ENCODE measurements at regions not wholly inside any gene's neighbourhood (a gene's known extent, or its start where the extent isn't known, plus 50 kb on each side); places are given as distances from the start of the nearest gene placed in this dataset.

DNA sequence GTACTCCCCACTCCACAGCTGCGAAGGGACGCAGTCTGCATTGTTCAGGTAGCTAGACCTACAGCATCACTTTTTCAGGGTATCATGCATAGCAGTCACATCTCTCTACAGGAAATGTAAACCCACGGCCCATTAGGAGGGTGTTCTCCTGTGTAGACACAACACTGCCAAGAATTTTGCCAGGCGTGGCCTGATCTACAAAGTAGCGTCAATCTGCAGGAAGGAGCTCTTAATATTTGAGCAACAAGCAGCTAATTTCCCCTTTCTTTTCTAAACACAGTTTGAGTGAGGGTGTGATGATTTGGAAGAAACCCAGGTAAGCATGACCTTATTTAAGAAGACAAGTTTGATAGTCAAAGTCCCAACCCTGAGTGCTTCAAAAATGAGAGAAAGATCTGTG, 419.0 kb downstream of the GADD45G start:
- TF ChIP-seq, protein P1, sequence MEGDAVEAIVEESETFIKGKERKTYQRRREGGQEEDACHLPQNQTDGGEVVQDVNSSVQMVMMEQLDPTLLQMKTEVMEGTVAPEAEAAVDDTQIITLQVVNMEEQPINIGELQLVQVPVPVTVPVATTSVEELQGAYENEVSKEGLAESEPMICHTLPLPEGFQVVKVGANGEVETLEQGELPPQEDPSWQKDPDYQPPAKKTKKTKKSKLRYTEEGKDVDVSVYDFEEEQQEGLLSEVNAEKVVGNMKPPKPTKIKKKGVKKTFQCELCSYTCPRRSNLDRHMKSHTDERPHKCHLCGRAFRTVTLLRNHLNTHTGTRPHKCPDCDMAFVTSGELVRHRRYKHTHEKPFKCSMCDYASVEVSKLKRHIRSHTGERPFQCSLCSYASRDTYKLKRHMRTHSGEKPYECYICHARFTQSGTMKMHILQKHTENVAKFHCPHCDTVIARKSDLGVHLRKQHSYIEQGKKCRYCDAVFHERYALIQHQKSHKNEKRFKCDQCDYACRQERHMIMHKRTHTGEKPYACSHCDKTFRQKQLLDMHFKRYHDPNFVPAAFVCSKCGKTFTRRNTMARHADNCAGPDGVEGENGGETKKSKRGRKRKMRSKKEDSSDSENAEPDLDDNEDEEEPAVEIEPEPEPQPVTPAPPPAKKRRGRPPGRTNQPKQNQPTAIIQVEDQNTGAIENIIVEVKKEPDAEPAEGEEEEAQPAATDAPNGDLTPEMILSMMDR (IDR thresholded peaks at IDR 0.05), result no peak
- TF ChIP-seq POLR2A (IDR thresholded peaks at IDR 0.05), result no peak
